ENCODE measurements at regions not wholly inside any gene's neighbourhood (a gene's known extent, or its start where the extent isn't known, plus 50 kb on each side); places are given as distances from the start of the nearest gene placed in this dataset.

DNA sequence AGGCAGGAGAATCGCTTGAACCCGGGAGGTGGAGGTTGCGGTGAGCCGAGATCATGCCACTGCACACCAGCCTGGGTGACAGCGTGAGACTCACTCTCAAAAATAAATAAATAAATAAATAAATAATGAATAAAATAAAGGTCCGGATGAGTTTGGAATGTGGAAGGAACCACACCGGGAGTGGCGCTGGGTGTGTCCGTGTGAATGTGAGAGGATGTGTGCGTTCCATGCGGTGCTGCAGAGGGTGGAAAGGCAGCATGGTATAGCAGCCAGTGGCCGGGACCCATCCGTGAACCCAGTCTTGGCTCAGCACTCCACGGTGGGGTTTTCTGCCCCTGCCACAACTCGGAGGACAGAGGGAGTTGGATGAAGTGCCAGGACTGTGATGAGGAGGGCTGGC is 56.2 kb upstream of the POFUT2 start:
- H3K36me3 ChIP-seq: no peaks in the 10 kb centered on the region
- ATAC-seq (no peak), DNase-seq (peak in 1 of 4 donors; percentile 29)
- H3K27me3 ChIP-seq: peaks cover 0 to 11% of the 10 kb centered on the region in 2 donors
- no peaks in the 10 kb centered on the region for H3K9me3 ChIP-seq
- TF ChIP-seq, protein P1, sequence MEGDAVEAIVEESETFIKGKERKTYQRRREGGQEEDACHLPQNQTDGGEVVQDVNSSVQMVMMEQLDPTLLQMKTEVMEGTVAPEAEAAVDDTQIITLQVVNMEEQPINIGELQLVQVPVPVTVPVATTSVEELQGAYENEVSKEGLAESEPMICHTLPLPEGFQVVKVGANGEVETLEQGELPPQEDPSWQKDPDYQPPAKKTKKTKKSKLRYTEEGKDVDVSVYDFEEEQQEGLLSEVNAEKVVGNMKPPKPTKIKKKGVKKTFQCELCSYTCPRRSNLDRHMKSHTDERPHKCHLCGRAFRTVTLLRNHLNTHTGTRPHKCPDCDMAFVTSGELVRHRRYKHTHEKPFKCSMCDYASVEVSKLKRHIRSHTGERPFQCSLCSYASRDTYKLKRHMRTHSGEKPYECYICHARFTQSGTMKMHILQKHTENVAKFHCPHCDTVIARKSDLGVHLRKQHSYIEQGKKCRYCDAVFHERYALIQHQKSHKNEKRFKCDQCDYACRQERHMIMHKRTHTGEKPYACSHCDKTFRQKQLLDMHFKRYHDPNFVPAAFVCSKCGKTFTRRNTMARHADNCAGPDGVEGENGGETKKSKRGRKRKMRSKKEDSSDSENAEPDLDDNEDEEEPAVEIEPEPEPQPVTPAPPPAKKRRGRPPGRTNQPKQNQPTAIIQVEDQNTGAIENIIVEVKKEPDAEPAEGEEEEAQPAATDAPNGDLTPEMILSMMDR (IDR thresholded peaks at IDR 0.05): no peak
- H3K4me3 ChIP-seq: no peak overlapping the region
- intact Hi-C loops (cut with DNase I): no loop called here
- no peak overlapping the region for H3K27ac ChIP-seq
- peaks cover 0 to 7% of the 10 kb centered on the region in 2 donors for H3K4me1 ChIP-seq

DNA sequence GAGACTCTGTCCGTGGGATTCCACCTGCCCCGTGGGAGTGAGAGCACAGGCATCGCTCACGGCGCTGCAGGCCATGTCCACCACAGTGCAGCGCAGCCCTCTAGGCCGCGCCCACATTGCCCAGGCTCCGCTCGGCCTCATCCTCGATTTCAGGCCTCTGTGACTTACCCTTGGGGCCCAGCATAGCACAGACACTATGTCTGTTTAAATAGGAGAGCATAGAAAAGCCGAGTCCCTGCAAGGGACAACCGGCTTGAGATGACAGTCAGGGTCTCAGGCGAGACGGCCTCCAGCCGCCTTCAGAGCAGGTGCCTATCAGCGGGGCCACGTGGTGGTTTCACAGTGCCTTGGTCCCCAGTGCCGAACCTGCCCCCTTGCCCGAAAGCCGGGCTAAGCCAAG is 56.9 kb upstream of the POFUT2 start:
- H3K27ac ChIP-seq: no peak overlapping the region
- peaks cover 0 to 7% of the 10 kb centered on the region in 2 donors for H3K4me1 ChIP-seq
- H3K4me3 ChIP-seq: no peak overlapping the region
- peaks cover 0 to 11% of the 10 kb centered on the region in 2 donors for H3K27me3 ChIP-seq
- no peaks in the 10 kb centered on the region for H3K9me3 ChIP-seq
- TF ChIP-seq, protein P1 (IDR thresholded peaks at IDR 0.05): no peak
- DNase-seq (peak in 1 of 4 donors; percentile 64), ATAC-seq (no peak)
- H3K36me3 ChIP-seq: no peaks in the 10 kb centered on the region
- intact Hi-C loops (cut with DNase I): no loop called here

DNA sequence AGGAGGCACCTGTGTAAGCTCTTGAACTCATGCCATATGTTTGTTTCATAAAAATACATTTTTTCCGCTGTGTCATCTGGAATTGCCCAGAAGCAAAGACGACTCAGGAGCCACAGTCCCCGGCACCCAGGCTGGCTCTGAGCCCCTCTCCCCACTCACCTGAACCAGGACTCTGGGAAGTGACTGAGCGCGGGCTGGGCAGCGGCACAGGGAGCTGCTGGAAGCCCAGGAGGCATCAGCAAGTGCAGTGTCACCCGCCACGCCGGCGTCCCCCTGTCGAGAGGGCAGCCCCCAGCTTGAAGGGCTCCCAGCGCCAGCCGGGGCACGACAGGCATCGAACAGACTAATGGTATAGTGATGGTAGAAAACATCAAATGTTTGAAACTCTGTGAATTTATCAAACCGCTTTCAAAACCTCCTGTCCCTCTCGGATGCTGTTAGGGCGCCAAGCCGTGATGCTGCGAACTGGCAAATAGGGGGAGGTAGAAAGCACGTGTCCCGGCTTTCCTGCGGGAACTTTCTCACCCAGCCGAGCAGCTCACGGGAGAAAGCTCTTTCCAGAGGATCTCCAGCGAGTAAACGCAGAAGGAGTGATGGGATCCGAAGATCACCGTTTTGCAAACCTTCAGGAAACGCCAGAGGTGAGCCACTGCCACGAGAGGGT is 57.8 kb upstream of the COL18A1 start:
- Histone ChIP-seq H3K4me1 (no peaks in the 10 kb centered on the region), H3K4me3 (no peak overlapping the region), H3K36me3 (no peaks in the 10 kb centered on the region), H3K27me3 (peaks cover 0 to 11% of the 10 kb centered on the region in 2 donors), H3K27ac (no peak overlapping the region), H3K9me3 (no peaks in the 10 kb centered on the region)
- peak in 1 of 4 donors; percentile 68 for DNase-seq
- TF ChIP-seq, protein P1 (IDR thresholded peaks at IDR 0.05): no peak
- intact Hi-C loops (cut with DNase I): no loop called here
- no peak for ATAC-seq

DNA sequence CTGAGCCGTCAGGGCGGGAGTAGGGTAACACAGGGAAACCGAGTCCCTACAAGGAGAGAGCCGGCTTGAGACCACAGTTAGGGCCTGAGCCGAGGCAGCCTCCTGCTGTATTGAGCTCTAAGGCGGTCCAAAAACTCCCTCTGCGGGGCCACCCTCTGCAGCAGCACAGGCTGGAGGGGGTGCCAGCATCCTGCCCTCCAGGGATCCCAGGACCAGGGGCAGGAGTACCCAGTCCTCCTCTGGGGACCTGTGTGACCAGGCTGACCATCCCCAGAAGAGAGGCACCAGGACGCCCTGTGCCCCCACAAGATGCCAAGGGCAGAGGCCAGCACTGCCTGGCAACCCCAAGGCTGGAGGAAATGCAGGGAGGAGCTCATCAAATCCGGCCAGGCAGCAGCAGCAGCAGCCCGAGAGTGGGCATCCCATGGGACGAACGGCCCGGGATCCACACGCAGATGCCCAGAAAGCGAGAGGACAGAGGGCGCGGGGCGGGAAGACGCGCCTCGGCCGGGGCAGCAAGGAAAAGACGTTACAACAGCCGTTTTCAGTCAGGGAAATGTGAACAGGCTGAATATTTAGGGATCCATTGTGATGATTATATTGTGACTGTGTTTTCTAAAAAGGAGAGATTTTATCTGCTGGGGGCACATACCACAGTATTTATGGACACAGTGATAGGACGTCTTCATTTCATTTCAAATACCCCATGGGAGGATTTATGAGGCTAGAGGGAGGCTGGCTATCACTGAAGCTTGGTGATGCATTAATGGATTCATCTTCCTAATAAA is 57.1 kb upstream of the COL18A1 start:
- no peaks in the 10 kb centered on the region for H3K36me3 ChIP-seq
- intact Hi-C loops (cut with DNase I): no loop called here
- H3K27ac ChIP-seq: no peak overlapping the region
- H3K9me3 ChIP-seq: no peaks in the 10 kb centered on the region
- H3K4me3 ChIP-seq: no peak overlapping the region
- H3K4me1 ChIP-seq: no peaks in the 10 kb centered on the region
- ATAC-seq (no peak), DNase-seq (peak in 1 of 4 donors; percentile 73)
- H3K27me3 ChIP-seq: peaks cover 0 to 11% of the 10 kb centered on the region in 2 donors
- TF ChIP-seq, protein P1 (IDR thresholded peaks at IDR 0.05): no peak

DNA sequence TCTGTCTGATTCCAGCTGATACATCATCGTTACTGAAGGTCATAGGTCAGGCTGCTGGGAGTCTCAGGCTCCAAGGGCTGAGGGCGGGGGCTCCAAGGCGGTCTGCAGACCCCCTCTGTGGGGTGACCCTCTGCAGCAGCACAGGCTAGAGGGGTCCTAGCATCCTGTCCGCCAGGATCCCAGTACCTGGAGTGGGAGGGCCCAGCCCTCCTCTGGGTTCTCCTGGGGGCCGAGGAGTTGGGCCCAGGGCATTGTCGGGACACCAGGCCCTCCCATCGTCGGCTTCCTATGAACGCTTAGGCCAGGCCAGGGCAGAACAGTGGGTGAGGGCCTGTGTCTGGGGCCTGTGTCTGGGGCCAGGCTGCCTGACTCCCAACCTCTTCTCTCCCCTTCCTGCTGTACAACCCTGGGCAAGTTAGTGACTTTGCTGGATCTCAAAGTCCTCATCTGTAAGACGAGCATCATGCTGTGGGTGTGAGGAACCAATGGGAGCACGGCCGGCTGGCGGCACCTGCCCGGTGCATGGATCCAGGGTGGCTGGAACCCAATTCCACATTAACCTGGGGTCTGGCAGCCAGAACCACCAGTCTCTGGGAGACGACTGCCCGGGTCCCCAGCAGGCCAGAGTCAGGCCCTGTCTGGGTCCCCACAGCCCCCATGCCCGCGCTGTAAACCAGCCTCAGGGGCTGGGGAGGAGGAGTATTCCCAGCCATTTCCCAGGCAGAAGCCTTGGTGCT is 56.2 kb upstream of the COL18A1 start:
- Histone ChIP-seq H3K27me3 (peaks cover 0 to 11% of the 10 kb centered on the region in 2 donors), H3K27ac (no peak overlapping the region), H3K4me1 (no peaks in the 10 kb centered on the region), H3K36me3 (no peaks in the 10 kb centered on the region), H3K9me3 (no peaks in the 10 kb centered on the region), H3K4me3 (no peak overlapping the region)
- TF ChIP-seq, protein P1 (IDR thresholded peaks at IDR 0.05): no peak
- intact Hi-C loops (cut with DNase I): no loop called here
- DNase-seq: peak in 1 of 4 donors; percentile 57
- ATAC-seq: no peak

Data from left lung (tissue), 4 donors.